ENCODE measurements at regions not wholly inside any gene's neighbourhood (a gene's known extent, or its start where the extent isn't known, plus 50 kb on each side); places are given as distances from the start of the nearest gene placed in this dataset.

DNA sequence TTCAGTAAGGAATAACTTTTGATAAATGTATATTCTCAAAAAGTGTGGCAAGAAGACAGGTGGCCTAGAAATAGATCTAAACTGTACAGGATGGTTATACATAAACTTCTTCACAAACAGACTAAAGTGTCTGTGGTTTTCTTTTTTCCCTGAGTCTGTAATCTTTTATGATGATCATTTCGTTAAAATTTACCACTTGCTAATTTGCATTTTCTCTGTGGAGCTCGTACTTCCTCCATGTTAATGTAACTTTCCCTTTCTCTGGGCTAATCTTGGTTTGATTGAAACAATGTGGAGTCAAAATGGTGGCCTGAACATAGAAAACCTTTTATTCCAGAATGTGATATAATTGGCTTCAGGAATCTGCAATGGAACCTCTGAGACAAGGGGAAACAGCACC, 166.2 kb downstream of the FTCDNL1 start:
- no peaks in the 10 kb centered on the region for H4K20me1 ChIP-seq
- no peaks in the 10 kb centered on the region for H3K4me1 ChIP-seq
- H3K27me3 ChIP-seq = no peaks in the 10 kb centered on the region
- H3K4me3 ChIP-seq = no peak overlapping the region
- no peak overlapping the region for H3K9ac ChIP-seq
- H3K4me2 ChIP-seq = no peak overlapping the region
- H3K27ac ChIP-seq = no peak overlapping the region
- no peaks in the 10 kb centered on the region for H3K9me3 ChIP-seq
- no peaks in the 10 kb centered on the region for H3K36me3 ChIP-seq
- no peak for TF ChIP-seq Cebpa-rat (IDR thresholded peaks at IDR 0.05)

DNA sequence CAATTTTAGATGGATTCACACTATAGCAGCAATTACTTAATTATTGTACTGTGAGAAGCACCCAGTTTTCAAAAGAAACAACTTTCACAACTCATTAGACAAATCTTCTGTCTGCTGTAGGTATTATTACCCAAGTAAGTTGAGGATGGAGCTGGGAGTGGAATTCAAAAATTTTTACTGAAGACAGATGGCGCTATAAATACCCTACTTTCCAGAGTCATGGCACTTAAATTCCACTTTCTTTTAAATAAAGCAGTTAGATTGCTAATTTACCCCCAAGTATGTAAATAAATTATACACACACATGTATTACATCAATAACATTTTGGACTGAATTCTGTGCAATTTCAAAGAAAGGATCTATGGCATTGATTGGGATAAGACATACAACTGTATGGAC, 166.8 kb downstream of the FTCDNL1 start:
- Histone ChIP-seq H3K9me3 (no peaks in the 10 kb centered on the region), H3K4me3 (no peak overlapping the region), H3K9ac (no peak overlapping the region), H3K4me2 (no peak overlapping the region), H3K36me3 (no peaks in the 10 kb centered on the region), H4K20me1 (no peaks in the 10 kb centered on the region), H3K27ac (no peak overlapping the region), H3K27me3 (no peaks in the 10 kb centered on the region), H3K4me1 (no peaks in the 10 kb centered on the region)
- no peak for TF ChIP-seq Cebpa-rat (IDR thresholded peaks at IDR 0.05)

DNA sequence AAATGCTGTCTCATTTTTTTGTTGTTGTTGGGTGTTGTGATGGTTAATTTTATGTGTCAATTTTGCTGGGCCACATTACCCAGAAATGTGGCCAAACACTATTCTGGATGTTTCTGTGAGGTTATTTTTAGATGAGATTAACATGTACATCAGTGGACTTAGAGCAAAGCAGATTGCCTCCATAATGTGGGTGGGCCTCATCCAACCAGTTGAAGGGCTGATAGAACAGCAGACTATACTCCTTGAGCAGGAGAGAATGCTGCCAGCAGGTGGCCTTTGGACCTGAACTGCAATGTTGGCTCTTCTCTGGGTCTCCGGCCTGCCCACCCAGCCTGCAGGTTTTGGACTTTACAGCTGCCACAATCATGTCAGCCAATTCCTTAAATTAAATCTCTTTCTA, 169.0 kb downstream of the FTCDNL1 start:
- H3K4me1 ChIP-seq = no peaks in the 10 kb centered on the region
- TF ChIP-seq Cebpa-rat (IDR thresholded peaks at IDR 0.05) = no peak
- H3K27ac ChIP-seq = no peak overlapping the region
- H3K9ac ChIP-seq = no peak overlapping the region
- no peak overlapping the region for H3K4me2 ChIP-seq
- H3K27me3 ChIP-seq = no peaks in the 10 kb centered on the region
- no peaks in the 10 kb centered on the region for H3K9me3 ChIP-seq
- H3K4me3 ChIP-seq = no peak overlapping the region
- H3K36me3 ChIP-seq = no peaks in the 10 kb centered on the region
- no peaks in the 10 kb centered on the region for H4K20me1 ChIP-seq

- Histone ChIP-seq H4K20me1 (no peaks in the 10 kb centered on the region), H3K9ac (no peak overlapping the region), H3K4me2 (no peak overlapping the region), H3K9me3 (no peaks in the 10 kb centered on the region), H3K36me3 (no peaks in the 10 kb centered on the region), H3K4me1 (no peaks in the 10 kb centered on the region), H3K27me3 (no peaks in the 10 kb centered on the region), H3K27ac (no peak overlapping the region), H3K4me3 (no peak overlapping the region)
- TF ChIP-seq Cebpa-rat (IDR thresholded peaks at IDR 0.05) = no peak
Measured at GRCh38 chr2:199680482-199680881, 170.5 kb downstream of the FTCDNL1 start.

DNA sequence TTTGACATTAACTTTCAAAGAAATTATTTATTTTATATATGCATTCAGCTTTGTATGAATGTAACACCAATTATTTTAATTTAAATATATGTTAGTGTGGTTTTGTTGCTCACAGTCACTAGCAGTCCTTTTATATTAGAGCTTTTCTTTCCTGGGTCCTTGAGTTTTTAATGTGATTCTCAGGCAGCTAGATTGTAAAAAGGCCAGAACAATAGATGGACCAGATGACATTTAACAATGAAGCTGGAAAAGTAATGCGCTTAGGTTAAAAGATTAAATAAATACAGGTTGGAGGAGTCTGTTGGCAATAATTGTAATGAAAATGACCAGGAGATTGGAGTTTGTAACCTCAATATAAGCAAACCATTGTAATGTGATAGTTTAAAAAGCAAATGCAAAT, 171.1 kb downstream of the FTCDNL1 start:
- Histone ChIP-seq H3K36me3 (no peaks in the 10 kb centered on the region), H3K4me2 (no peak overlapping the region), H3K9me3 (no peaks in the 10 kb centered on the region), H3K4me1 (no peaks in the 10 kb centered on the region), H3K4me3 (no peak overlapping the region), H3K9ac (no peak overlapping the region), H3K27ac (no peak overlapping the region), H4K20me1 (no peaks in the 10 kb centered on the region), H3K27me3 (no peaks in the 10 kb centered on the region)
- no peak for TF ChIP-seq Cebpa-rat (IDR thresholded peaks at IDR 0.05)

GRCh38 chr2:199677881-199678280, 173.1 kb downstream of the FTCDNL1 start:
- Histone ChIP-seq H3K4me3 (no peak overlapping the region), H3K27me3 (no peaks in the 10 kb centered on the region), H3K9ac (no peak overlapping the region), H4K20me1 (no peaks in the 10 kb centered on the region), H3K9me3 (no peaks in the 10 kb centered on the region), H3K4me1 (no peaks in the 10 kb centered on the region), H3K4me2 (no peak overlapping the region), H3K36me3 (no peaks in the 10 kb centered on the region), H3K27ac (no peak overlapping the region)
- TF ChIP-seq Cebpa-rat (IDR thresholded peaks at IDR 0.05) = no peak

GRCh38 chr2:199668645-199669044, 182.3 kb downstream of the FTCDNL1 start:
- no peak overlapping the region for H3K27ac ChIP-seq
- no peak overlapping the region for H3K9ac ChIP-seq
- H3K4me1 ChIP-seq = no peaks in the 10 kb centered on the region
- H3K27me3 ChIP-seq = no peaks in the 10 kb centered on the region
- H3K36me3 ChIP-seq = no peaks in the 10 kb centered on the region
- no peak for TF ChIP-seq Cebpa-rat (IDR thresholded peaks at IDR 0.05)
- no peak overlapping the region for H3K4me3 ChIP-seq
- H3K4me2 ChIP-seq = no peak overlapping the region
- no peaks in the 10 kb centered on the region for H4K20me1 ChIP-seq
- no peaks in the 10 kb centered on the region for H3K9me3 ChIP-seq

DNA sequence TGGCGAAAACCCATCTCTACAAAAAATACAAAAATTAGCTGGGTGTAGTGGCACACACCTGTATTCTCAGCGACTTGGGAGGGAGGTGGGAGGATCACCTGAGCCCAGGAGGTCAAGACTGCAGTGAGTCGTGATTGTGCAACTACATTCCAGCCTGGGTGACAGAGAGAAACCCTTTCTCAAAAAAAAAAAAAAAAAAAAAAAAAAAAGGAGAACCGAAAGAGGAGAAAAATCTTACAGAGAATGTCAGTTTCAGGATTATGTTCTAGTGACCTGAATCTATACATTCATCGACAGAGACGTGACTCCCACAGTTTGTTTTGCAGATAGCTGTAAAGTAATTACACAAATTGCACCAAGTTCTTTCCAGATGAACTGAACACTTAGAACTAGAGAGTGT, 187.8 kb downstream of the FTCDNL1 start:
- Histone ChIP-seq H3K4me2 (no peak overlapping the region), H3K27ac (no peak overlapping the region), H3K36me3 (no peaks in the 10 kb centered on the region), H3K4me3 (no peak overlapping the region), H3K9me3 (peaks cover 19% of the 10 kb centered on the region), H3K27me3 (no peaks in the 10 kb centered on the region), H3K9ac (no peak overlapping the region), H4K20me1 (no peaks in the 10 kb centered on the region), H3K4me1 (no peaks in the 10 kb centered on the region)
- TF ChIP-seq Cebpa-rat (IDR thresholded peaks at IDR 0.05) = no peak

DNA sequence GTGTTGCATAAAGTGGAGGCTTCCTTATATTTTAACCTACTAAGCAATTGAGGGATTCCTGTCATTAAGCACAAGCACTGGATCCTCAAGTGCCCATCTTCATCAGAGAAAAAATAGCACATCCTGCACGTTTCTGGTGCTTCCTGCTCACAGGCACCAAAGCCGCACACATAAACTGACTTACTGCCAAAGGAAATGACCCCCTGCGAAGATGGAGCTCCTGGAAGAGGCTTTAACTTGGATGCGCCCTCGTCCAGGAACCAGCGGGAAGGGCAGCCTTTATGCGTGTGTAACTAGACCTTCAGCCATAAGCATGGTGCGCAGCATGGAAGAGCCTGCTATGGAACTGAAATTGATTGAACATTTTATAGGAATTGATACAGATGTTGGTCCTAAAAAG, 188.7 kb downstream of the FTCDNL1 start:
- no peak for TF ChIP-seq Cebpa-rat (IDR thresholded peaks at IDR 0.05)
- no peaks in the 10 kb centered on the region for H3K36me3 ChIP-seq
- H3K9me3 ChIP-seq = peaks cover 19% of the 10 kb centered on the region
- no peaks in the 10 kb centered on the region for H3K27me3 ChIP-seq
- no peak overlapping the region for H3K9ac ChIP-seq
- no peak overlapping the region for H3K27ac ChIP-seq
- no peak overlapping the region for H3K4me3 ChIP-seq
- H3K4me1 ChIP-seq = no peaks in the 10 kb centered on the region
- no peak overlapping the region for H3K4me2 ChIP-seq
- no peaks in the 10 kb centered on the region for H4K20me1 ChIP-seq

DNA sequence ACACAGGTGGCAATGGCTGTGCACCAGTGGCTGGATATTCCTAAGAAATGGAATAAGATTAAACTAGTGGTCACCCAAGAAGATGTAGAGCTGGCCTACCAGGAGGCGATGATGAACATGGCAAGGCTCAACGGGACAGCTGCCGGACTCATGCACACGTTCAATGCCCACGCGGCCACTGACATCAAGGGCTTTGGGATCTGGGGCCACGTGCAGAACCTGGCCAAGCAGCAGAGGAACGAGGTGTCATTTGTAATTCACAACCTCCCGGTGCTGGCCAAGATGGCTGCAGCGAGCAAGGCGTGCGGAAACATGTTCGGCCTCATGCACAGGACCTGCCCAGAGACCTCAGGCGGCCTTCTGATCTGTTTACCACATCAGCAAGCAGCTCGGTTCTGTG, 190.8 kb downstream of the FTCDNL1 start:
- Histone ChIP-seq H3K36me3 (no peaks in the 10 kb centered on the region), H3K4me1 (no peaks in the 10 kb centered on the region), H3K9ac (no peak overlapping the region), H3K27ac (no peak overlapping the region), H3K27me3 (no peaks in the 10 kb centered on the region), H3K4me2 (no peak overlapping the region), H3K4me3 (no peak overlapping the region), H4K20me1 (no peaks in the 10 kb centered on the region), H3K9me3 (peaks cover 19% of the 10 kb centered on the region)
- TF ChIP-seq Cebpa-rat (IDR thresholded peaks at IDR 0.05) = no peak

- Histone ChIP-seq H3K4me2 (no peak overlapping the region), H3K9me3 (peaks cover 19% of the 10 kb centered on the region), H3K4me3 (no peak overlapping the region), H3K27me3 (no peaks in the 10 kb centered on the region), H4K20me1 (no peaks in the 10 kb centered on the region), H3K4me1 (no peaks in the 10 kb centered on the region), H3K27ac (no peak overlapping the region), H3K9ac (no peak overlapping the region), H3K36me3 (no peaks in the 10 kb centered on the region)
- no peak for TF ChIP-seq Cebpa-rat (IDR thresholded peaks at IDR 0.05)
Measured at GRCh38 chr2:199659207-199659606, 191.8 kb downstream of the FTCDNL1 start.
